Gastroesophageal sphincter (tissue), 4 donors: ENCODE measurements at regions not wholly inside any gene's neighbourhood (a gene's known extent, or its start where the extent isn't known, plus 50 kb on each side); places are given as distances from the start of the nearest gene placed in this dataset.
"Not testable (repeated sequence)": the region's sequence is repeated elsewhere in the genome, so short reads cannot be mapped to it uniquely, and the experiment has no call there.

ENCODE experiments used
- ATAC-seq: fragments of 150-250 bp; one replicate; pipeline ENCODE4 v1.9.1; 2016; ENCODE audit warnings: mild to moderate bottlenecking, moderate library complexity
- H3K27ac ChIP-seq, 4 donors: fragments of 200-600 bp; sonication (generic) in 3 of 4; 1 replicate in 3 of 4; 2 replicates in 1 of 4; pipeline ENCODE4 v1.5.1; 2016 to 2019
- H3K27me3 ChIP-seq: fragments of 200-600 bp; sonication (generic); one replicate; pipeline ENCODE4 v1.5.1; 2019
- H3K36me3 ChIP-seq, 2 donors: fragments of 200-600 bp; sonication (generic); one replicate each; pipeline ENCODE4 v1.5.1; 2019; ENCODE audit warnings: control low read depth in 1 of 2
- H3K4me1 ChIP-seq, 3 donors: fragments of 200-600 bp; sonication (generic); 1 replicate in 2 of 3; 2 replicates in 1 of 3; pipeline ENCODE4 v1.5.1; 2016 to 2019; ENCODE audit warnings: control low read depth in 2 of 3
- H3K4me3 ChIP-seq, 2 donors: fragments of 200-600 bp; sonication (generic); one replicate each; pipeline ENCODE4 v1.5.1; 2019; ENCODE audit warnings: mild to moderate bottlenecking in 1 of 2, moderate library complexity in 1 of 2
- H3K9me3 ChIP-seq, 3 donors: fragments of 200-600 bp; sonication (generic); one replicate each; pipeline ENCODE4 v1.5.1; 2017 to 2019; ENCODE audit warnings: control low read depth in 2 of 3
- CTCF ChIP-seq, 4 experiments: fragments of 200-600 bp in 2 of 4; fragments of 450-650 bp in 2 of 4; sonication (generic) in 1 of 4; IDR thresholded peaks; one replicate each; pipeline ENCODE4 v1.5.1; 2017 to 2019; ENCODE audit warnings: antibody characterized with exemption in 4 of 4, mild to moderate bottlenecking in 2 of 4, moderate library complexity in 2 of 4
- EP300 ChIP-seq: sonication (generic); formaldehyde crosslinking; IDR thresholded peaks from one replicate; pipeline ENCODE4 v1.6.1; 2017; ENCODE audit warnings: antibody characterized with exemption, mild to moderate bottlenecking
- POLR2A ChIP-seq, 2 donors: fragments of 450-650 bp; IDR thresholded peaks; one replicate each; pipeline ENCODE4 v1.6.1; 2017; ENCODE audit warnings: antibody characterized with exemption in 2 of 2, mild to moderate bottlenecking in 2 of 2, moderate library complexity in 1 of 2
- POLR2AphosphoS5 ChIP-seq: sonication (generic); formaldehyde crosslinking; IDR thresholded peaks from one replicate; pipeline ENCODE4 v1.6.1; 2017; ENCODE audit warnings: antibody characterized with exemption
- WGBS, 2 donors: methylation state at CpG; one replicate each; pipeline ENCODE4 v1.1.5; 2018; ENCODE audit warnings: low coverage in 1 of 2; 5-methylcytosine and 5-hydroxymethylcytosine counted together

- WGBS, 2 donors = 82 to 92% methylated on average over 2 of the region's 2 CpGs
- Histone ChIP-seq H3K27ac (no peak overlapping the region), H3K9me3 (peaks cover 0 to 11% (median 0%) of the 10 kb centered on the region in 3 donors), H3K36me3 (no peaks in the 10 kb centered on the region), H3K4me3 (no peak overlapping the region), H3K27me3 (no peaks in the 10 kb centered on the region), H3K4me1 (no peaks in the 10 kb centered on the region)
- TF ChIP-seq POLR2A (IDR thresholded peaks at IDR 0.05) = no peak
- TF ChIP-seq CTCF (IDR thresholded peaks at IDR 0.05) = no peak
- TF ChIP-seq EP300 = no peak
- no peak for TF ChIP-seq POLR2AphosphoS5
- ATAC-seq = no peak
Measured at GRCh38 chr10:3382092-3382491, 209.5 kb upstream of the PITRM1 start.

GRCh38 chr10:3380406-3381050, 207.9 kb upstream of the PITRM1 start:
- Histone ChIP-seq H3K27me3 (no peaks in the 10 kb centered on the region), H3K9me3 (peaks cover 0 to 7% (median 0%) of the 10 kb centered on the region in 3 donors), H3K36me3 (no peaks in the 10 kb centered on the region), H3K27ac (no peak overlapping the region), H3K4me1 (no peaks in the 10 kb centered on the region), H3K4me3 (no peak overlapping the region)
- 83 to 84% methylated on average over 5 to 6 of the region's 7 CpGs for WGBS, 2 donors
- no peak for ATAC-seq
- TF ChIP-seq POLR2AphosphoS5 (no peak), POLR2A (IDR thresholded peaks at IDR 0.05) (no peak), EP300 (no peak), CTCF (IDR thresholded peaks at IDR 0.05) (no peak)

- Histone ChIP-seq H3K27ac (no peak overlapping the region), H3K9me3 (no peaks in the 10 kb centered on the region), H3K36me3 (no peaks in the 10 kb centered on the region), H3K27me3 (no peaks in the 10 kb centered on the region), H3K4me1 (no peaks in the 10 kb centered on the region), H3K4me3 (no peak overlapping the region)
- TF ChIP-seq POLR2A (IDR thresholded peaks at IDR 0.05) (no peak), EP300 (no peak), CTCF (IDR thresholded peaks at IDR 0.05) (no peak), POLR2AphosphoS5 (no peak)
- 91 to 95% methylated on average over 12 to 15 of the region's 17 CpGs for WGBS, 2 donors
- no peak for ATAC-seq
Measured at GRCh38 chr10:3376631-3377030, 204.0 kb upstream of the PITRM1 start.

- no peak overlapping the region for H3K27ac ChIP-seq
- no peaks in the 10 kb centered on the region for H3K9me3 ChIP-seq
- TF ChIP-seq EP300 = no peak
- no peak for TF ChIP-seq POLR2AphosphoS5
- TF ChIP-seq POLR2A (IDR thresholded peaks at IDR 0.05) = no peak
- no peak for TF ChIP-seq CTCF (IDR thresholded peaks at IDR 0.05)
- H3K36me3 ChIP-seq = no peaks in the 10 kb centered on the region
- H3K4me1 ChIP-seq = no peaks in the 10 kb centered on the region
- 40 to 79% methylated on average over 1 to 4 of the region's 5 CpGs for WGBS, 2 donors
- ATAC-seq = no peak
- H3K4me3 ChIP-seq = no peak overlapping the region
- H3K27me3 ChIP-seq = no peaks in the 10 kb centered on the region
Measured at GRCh38 chr10:3375505-3375904, 202.9 kb upstream of the PITRM1 start.

GRCh38 chr10:3374914-3375313, 202.3 kb upstream of the PITRM1 start:
- no peak for ATAC-seq
- WGBS, 2 donors = 72 to 82% methylated on average over 2 of the region's 2 CpGs
- H3K36me3 ChIP-seq = no peaks in the 10 kb centered on the region

GRCh38 chr10:3373374-3374027, 200.9 kb upstream of the PITRM1 start:
- not testable (repeated sequence) for H3K27ac ChIP-seq, H3K4me3 ChIP-seq, H3K9me3 ChIP-seq, ATAC-seq, H3K4me1 ChIP-seq, H3K36me3 ChIP-seq, H3K27me3 ChIP-seq
- 77 to 87% methylated on average over 8 to 10 of the region's 13 CpGs for WGBS, 2 donors

More at GRCh38 chr10:3374914-3375313, 202.3 kb upstream of the PITRM1 start:
- Histone ChIP-seq H3K27ac (no peak overlapping the region), H3K27me3 (no peaks in the 10 kb centered on the region), H3K4me3 (no peak overlapping the region), H3K9me3 (no peaks in the 10 kb centered on the region), H3K4me1 (no peaks in the 10 kb centered on the region)
- no peak for TF ChIP-seq POLR2A (IDR thresholded peaks at IDR 0.05)
- no peak for TF ChIP-seq POLR2AphosphoS5
